Kidney epithelial cell (primary cell): ENCODE measurements at regions not wholly inside any gene's neighbourhood (a gene's known extent, or its start where the extent isn't known, plus 50 kb on each side); places are given as distances from the start of the nearest gene placed in this dataset.

Experiments used
- DNase-seq: peaks from one replicate; pipeline ENCODE4 v3.0.0-alpha.2; 2010; ENCODE audit warnings: low read depth
- H3K27me3 ChIP-seq: 2 replicates; pipeline ENCODE4 v1.6.0; 2011; ENCODE audit warnings: low read length; ENCODE audit not compliant: control insufficient read depth, insufficient read depth
- H3K36me3 ChIP-seq: 2 replicates; pipeline ENCODE4 v1.5.1; 2011; ENCODE audit warnings: low read length; ENCODE audit not compliant: control insufficient read depth, insufficient read depth
- H3K4me3 ChIP-seq: 2 replicates; pipeline ENCODE4 v1.5.1; 2011; ENCODE audit warnings: low read depth, mild to moderate bottlenecking, control low read depth, low read length
- TF ChIP-seq, protein P1 (sequence below): IDR thresholded peaks from 2 replicates; pipeline ENCODE4 v1.5.1; 2011; ENCODE audit warnings: mild to moderate bottlenecking, moderate library complexity, low read length, control low read depth, inconsistent platforms; ENCODE audit not compliant: insufficient read depth, poor library complexity, severe bottlenecking

DNA sequence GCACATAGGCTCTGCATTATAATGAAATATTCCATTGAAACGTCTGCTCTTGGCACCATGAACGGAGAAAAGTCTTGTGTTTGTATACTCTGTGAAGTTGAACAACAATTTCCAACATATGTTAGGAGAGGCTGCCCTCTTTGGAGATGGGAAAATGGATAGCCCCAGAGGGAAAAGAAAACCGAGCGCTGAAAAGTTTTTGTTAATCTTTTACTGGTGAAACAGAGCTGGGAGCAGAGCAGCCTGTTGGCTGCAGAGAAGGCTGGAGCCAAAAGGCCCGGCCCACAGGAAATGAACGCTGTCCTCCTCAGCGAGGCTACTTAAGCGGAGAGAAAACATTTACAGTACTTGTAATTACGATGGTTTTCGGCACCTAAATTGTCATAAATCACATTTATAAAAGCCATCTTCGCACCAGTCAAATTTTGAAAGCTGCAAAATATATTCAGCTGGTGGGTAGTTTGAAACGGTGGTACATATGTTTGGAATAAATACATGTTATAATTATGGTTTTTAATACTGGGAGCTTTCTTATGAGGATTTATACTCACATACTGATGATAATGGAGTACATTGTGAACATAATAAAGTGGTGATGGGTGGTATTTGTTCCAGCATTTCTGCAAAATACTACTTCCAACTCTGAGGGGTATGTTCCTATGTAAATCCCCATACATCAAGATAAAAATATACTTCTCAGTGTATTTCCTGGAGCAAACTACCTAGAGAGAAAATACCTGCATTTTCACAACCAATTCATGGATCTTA is 129.6 kb upstream of the CNTLN start:
- H3K36me3 ChIP-seq, result no peaks in the 10 kb centered on the region
- peak overlapping the region; percentile 6 for H3K4me3 ChIP-seq
- TF ChIP-seq, protein P1, sequence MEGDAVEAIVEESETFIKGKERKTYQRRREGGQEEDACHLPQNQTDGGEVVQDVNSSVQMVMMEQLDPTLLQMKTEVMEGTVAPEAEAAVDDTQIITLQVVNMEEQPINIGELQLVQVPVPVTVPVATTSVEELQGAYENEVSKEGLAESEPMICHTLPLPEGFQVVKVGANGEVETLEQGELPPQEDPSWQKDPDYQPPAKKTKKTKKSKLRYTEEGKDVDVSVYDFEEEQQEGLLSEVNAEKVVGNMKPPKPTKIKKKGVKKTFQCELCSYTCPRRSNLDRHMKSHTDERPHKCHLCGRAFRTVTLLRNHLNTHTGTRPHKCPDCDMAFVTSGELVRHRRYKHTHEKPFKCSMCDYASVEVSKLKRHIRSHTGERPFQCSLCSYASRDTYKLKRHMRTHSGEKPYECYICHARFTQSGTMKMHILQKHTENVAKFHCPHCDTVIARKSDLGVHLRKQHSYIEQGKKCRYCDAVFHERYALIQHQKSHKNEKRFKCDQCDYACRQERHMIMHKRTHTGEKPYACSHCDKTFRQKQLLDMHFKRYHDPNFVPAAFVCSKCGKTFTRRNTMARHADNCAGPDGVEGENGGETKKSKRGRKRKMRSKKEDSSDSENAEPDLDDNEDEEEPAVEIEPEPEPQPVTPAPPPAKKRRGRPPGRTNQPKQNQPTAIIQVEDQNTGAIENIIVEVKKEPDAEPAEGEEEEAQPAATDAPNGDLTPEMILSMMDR, result no peak
- H3K27me3 ChIP-seq, result no peaks in the 10 kb centered on the region
- DNase-seq, result peak; percentile 52

DNA sequence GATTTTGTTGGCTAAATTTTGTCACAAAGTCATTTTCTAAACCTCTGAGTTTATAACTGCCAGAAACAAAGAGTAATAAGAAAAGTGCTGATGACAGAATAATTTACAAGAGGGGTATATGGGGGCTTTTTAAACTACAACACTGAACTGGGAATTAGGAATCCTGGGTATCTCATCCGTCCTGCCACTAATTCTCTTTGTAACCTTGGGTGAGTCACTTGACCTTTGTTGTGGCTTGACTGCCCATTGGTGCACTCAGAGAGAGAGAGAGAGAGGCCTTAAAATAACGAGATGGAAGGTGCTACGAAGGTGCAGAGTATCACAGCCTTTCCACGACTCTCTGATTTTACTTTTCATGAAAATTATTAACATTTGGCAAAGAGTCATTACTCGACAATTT is 130.3 kb upstream of the CNTLN start:
- H3K4me3 ChIP-seq, result no peak overlapping the region
- peak; percentile 32 for DNase-seq
- TF ChIP-seq, protein P1, result no peak
- H3K36me3 ChIP-seq, result no peaks in the 10 kb centered on the region
- no peaks in the 10 kb centered on the region for H3K27me3 ChIP-seq

DNA sequence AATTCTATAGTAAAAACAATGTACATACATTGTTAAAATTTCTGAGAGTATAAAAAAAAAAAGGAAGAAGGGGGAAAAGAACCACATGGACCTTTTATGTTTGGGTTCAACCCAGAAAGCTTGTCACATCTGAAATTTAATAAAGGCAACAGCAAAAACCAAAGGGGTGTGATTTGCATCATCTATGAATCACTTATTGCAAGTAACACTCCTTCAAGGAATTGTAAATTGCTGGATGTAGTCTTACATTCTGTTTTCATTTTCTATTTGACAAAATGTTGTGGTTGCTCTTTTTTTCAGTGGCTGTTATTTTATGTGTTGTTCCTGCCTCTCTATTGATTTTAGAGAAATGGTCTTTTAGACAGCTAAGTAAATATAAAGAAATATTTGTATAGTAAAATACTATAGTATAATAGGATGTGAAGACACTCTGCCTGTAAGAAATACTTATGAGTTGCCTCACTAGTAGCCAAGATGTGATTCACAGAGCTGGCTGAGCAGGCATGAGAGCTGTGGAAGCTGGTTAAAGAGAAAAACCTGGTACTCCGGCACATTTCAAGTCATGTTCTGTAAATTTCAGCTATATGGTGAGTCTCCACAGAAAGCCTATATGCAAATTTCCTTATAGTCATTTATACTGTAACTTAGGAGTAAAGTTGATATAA is 131.1 kb upstream of the CNTLN start:
- TF ChIP-seq, protein P1, result no peak
- Histone ChIP-seq H3K27me3 (no peaks in the 10 kb centered on the region), H3K36me3 (no peaks in the 10 kb centered on the region), H3K4me3 (no peak overlapping the region)
- no peak for DNase-seq

DNA sequence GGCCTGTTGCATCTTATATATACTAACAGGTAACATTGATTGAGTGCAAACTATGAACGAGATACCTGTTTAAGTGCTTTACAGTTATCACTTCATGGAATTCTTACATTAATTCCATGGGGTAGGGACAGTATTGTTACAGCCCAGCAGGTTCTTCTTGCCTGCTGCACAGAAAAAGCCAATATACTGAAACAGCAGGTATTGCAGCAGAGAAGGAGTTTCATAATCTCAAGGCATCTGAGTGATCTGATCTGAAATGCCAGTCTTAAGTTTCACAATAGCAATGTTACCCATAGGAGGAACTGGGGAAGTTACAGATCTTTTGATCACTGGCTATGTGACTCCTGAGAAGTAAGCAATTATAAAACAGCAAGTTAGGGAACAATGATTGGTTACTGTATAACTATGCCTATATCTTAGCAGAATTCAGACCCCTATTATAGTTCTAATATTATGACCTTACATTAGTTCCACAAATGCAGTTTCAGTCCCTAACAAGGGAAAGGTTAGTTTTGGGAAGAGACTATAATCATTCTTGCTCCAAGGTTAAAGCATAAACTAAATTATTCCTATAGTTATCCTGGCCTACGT is 126.5 kb upstream of the BNC2 start:
- Histone ChIP-seq H3K36me3 (no peaks in the 10 kb centered on the region), H3K4me3 (no peak overlapping the region), H3K27me3 (no peaks in the 10 kb centered on the region)
- TF ChIP-seq, protein P1, result no peak
- no peak for DNase-seq

DNA sequence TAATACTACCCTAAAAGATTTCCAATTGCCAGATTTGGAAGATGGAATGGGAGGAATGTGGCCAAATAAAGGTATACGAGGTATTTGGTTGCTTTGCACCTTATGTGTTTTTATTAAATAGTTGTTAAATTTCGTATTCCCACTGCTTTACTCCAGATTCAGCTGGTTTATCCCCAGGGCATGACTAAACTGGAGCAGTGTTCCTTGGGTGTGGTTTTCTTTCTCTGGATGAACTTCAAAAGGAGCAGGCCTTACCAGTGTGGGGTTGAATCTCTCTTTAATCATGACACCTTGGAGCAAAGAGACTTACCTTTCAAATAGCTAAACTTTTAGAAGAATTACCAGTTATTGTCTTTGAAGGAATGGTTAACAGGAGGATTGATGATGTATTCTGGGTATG is 121.7 kb upstream of the BNC2 start:
- no peaks in the 10 kb centered on the region for H3K27me3 ChIP-seq
- no peaks in the 10 kb centered on the region for H3K36me3 ChIP-seq
- H3K4me3 ChIP-seq, result no peak overlapping the region
- DNase-seq, result no peak
- TF ChIP-seq, protein P1, result no peak
